ENCODE measurements at regions not wholly inside any gene's neighbourhood (a gene's known extent, or its start where the extent isn't known, plus 50 kb on each side); places are given as distances from the start of the nearest gene placed in this dataset.
"Not testable (repeated sequence)": the region's sequence is repeated elsewhere in the genome, so short reads cannot be mapped to it uniquely, and the experiment has no call there.

GRCh38 chr12:5305886-5306545, 125.9 kb upstream of the NTF3 start:
- no peak overlapping the region for H3K4me3 Mint-ChIP-seq
- H3K36me3 Mint-ChIP-seq (ENCODE audit: insufficient read depth) = no peaks in the 10 kb centered on the region
- no peaks in the 10 kb centered on the region for H3K9me3 Mint-ChIP-seq
- no peak for DNase-seq
- ATAC-seq (replicated peaks) = no peak
- no peak overlapping the region for H3K27ac Mint-ChIP-seq
- H3K4me1 Mint-ChIP-seq (ENCODE audit: low read depth in 2 of 2) = no peaks in the 10 kb centered on the region
- H3K27me3 Mint-ChIP-seq = peaks cover 13 to 16% of the 10 kb centered on the region in 2 donors

- H3K4me3 Mint-ChIP-seq = no peak overlapping the region
- ATAC-seq (replicated peaks) (no peak), DNase-seq (no peak)
- no peaks in the 10 kb centered on the region for H3K9me3 Mint-ChIP-seq
- no peaks in the 10 kb centered on the region for H3K36me3 Mint-ChIP-seq (ENCODE audit: insufficient read depth)
- H3K27ac Mint-ChIP-seq = no peak overlapping the region
- H3K4me1 Mint-ChIP-seq (ENCODE audit: low read depth in 2 of 2) = no peaks in the 10 kb centered on the region
- H3K27me3 Mint-ChIP-seq = peaks cover 5% of the 10 kb centered on the region in 2 donors
Observed at GRCh38 chr12:5307065-5307464, 124.8 kb upstream of the NTF3 start.

- Mint-ChIP-seq H3K9me3 (no peaks in the 10 kb centered on the region), H3K4me1 (ENCODE audit: low read depth in 2 of 2) (no peaks in the 10 kb centered on the region), H3K36me3 (ENCODE audit: insufficient read depth) (no peaks in the 10 kb centered on the region), H3K27ac (no peak overlapping the region), H3K4me3 (no peak overlapping the region), H3K27me3 (peaks cover 0 to 5% of the 10 kb centered on the region in 2 donors)
- ATAC-seq (replicated peaks) = no peak
- no peak for DNase-seq
Observed at GRCh38 chr12:5308216-5308615, 123.7 kb upstream of the NTF3 start.

DNA sequence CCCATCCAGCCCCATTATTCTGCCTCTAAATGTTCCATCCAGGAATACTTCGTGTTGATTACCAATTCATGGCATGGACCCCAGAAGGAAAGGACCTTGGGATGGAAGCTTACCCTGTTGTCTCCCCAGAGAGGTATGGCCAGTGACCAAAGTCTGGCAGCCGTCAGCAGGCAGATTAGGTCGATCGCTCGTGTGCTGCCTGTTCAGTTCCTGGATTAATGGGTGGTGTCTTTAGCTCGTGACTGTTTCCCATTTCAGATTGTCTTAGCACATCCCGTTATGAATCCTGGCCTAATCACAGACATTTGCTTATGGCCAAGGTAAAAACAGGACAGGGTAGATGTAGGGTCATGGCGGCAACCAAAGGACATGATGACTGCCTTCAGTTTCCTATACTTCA, 122.9 kb upstream of the NTF3 start:
- ATAC-seq (replicated peaks) = no peak
- DNase-seq = no peak
- H3K9me3 Mint-ChIP-seq = no peaks in the 10 kb centered on the region
- H3K4me3 Mint-ChIP-seq = no peak overlapping the region
- no peaks in the 10 kb centered on the region for H3K36me3 Mint-ChIP-seq (ENCODE audit: insufficient read depth)
- peaks cover 0 to 5% of the 10 kb centered on the region in 2 donors for H3K27me3 Mint-ChIP-seq
- no peak overlapping the region for H3K27ac Mint-ChIP-seq
- no peaks in the 10 kb centered on the region for H3K4me1 Mint-ChIP-seq (ENCODE audit: low read depth in 2 of 2)

DNA sequence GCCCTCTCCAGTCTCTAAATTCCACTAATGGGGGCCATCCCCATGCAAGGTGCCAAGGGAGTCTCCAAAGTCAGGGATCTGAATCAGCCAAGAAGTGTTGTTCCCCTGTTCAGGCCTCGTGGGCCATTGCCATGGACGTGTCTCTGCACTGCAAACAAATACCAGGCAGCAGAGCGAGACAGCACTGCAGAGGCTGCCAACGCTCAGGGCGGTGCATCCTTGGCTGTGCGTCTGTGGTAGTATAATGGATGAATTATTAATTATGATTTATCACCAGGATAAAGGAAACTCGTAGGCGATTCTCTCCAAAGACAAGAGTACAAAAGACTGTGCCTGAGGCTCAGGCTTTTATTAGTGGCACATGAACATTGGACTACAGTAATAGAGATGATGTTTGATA, 122.3 kb upstream of the NTF3 start:
- Mint-ChIP-seq H3K27me3 (peaks cover 0 to 1% of the 10 kb centered on the region in 2 donors), H3K4me1 (ENCODE audit: low read depth in 2 of 2) (no peaks in the 10 kb centered on the region), H3K27ac (no peak overlapping the region), H3K4me3 (no peak overlapping the region), H3K9me3 (no peaks in the 10 kb centered on the region), H3K36me3 (ENCODE audit: insufficient read depth) (no peaks in the 10 kb centered on the region)
- DNase-seq (no peak), ATAC-seq (replicated peaks) (no peak)

DNA sequence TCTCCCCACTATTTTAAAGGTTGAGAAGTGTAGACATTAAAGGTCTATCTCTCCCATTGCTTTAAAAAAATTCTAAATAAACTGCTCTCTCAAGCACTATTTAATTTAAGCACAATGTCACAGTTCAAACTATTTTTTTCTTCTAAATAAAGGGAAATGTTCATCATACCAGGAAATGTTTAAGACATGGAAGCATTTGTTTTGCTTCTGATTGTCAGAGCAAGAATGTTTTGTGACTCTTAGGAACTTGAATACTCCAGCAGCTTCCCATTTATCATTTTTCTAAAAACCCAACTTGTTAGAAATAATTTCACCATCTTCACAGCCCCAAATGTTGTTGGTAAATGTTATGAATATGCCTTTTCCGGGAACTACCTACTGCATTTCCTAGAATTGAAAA, 121.8 kb upstream of the NTF3 start:
- H3K27me3 Mint-ChIP-seq = no peaks in the 10 kb centered on the region
- ATAC-seq (replicated peaks) (no peak), DNase-seq (no peak)
- no peaks in the 10 kb centered on the region for H3K4me1 Mint-ChIP-seq (ENCODE audit: low read depth in 2 of 2)
- H3K4me3 Mint-ChIP-seq = no peak overlapping the region
- no peak overlapping the region for H3K27ac Mint-ChIP-seq
- no peaks in the 10 kb centered on the region for H3K36me3 Mint-ChIP-seq (ENCODE audit: insufficient read depth)
- H3K9me3 Mint-ChIP-seq = no peaks in the 10 kb centered on the region

GRCh38 chr12:5317556-5317955, 114.4 kb upstream of the NTF3 start:
- no peaks in the 10 kb centered on the region for H3K9me3 Mint-ChIP-seq
- H3K36me3 Mint-ChIP-seq (ENCODE audit: insufficient read depth) = peaks cover 2% of the 10 kb centered on the region
- peaks cover 6 to 12% of the 10 kb centered on the region in 2 donors for H3K27me3 Mint-ChIP-seq
- DNase-seq (no peak), ATAC-seq (replicated peaks) (no peak)
- H3K4me1 Mint-ChIP-seq (ENCODE audit: low read depth in 2 of 2) = no peaks in the 10 kb centered on the region
- no peak overlapping the region for H3K4me3 Mint-ChIP-seq
- H3K27ac Mint-ChIP-seq = no peak overlapping the region

- H3K27ac Mint-ChIP-seq = no peak overlapping the region
- H3K36me3 Mint-ChIP-seq (ENCODE audit: insufficient read depth) = peaks cover 2% of the 10 kb centered on the region
- no peaks in the 10 kb centered on the region for H3K9me3 Mint-ChIP-seq
- ATAC-seq (replicated peaks) = no peak
- no peaks in the 10 kb centered on the region for H3K4me1 Mint-ChIP-seq (ENCODE audit: low read depth in 2 of 2)
- H3K4me3 Mint-ChIP-seq = no peak overlapping the region
- H3K27me3 Mint-ChIP-seq = peaks cover 6 to 12% of the 10 kb centered on the region in 2 donors
- no peak for DNase-seq
Observed at GRCh38 chr12:5318874-5319273, 113.0 kb upstream of the NTF3 start.

DNA sequence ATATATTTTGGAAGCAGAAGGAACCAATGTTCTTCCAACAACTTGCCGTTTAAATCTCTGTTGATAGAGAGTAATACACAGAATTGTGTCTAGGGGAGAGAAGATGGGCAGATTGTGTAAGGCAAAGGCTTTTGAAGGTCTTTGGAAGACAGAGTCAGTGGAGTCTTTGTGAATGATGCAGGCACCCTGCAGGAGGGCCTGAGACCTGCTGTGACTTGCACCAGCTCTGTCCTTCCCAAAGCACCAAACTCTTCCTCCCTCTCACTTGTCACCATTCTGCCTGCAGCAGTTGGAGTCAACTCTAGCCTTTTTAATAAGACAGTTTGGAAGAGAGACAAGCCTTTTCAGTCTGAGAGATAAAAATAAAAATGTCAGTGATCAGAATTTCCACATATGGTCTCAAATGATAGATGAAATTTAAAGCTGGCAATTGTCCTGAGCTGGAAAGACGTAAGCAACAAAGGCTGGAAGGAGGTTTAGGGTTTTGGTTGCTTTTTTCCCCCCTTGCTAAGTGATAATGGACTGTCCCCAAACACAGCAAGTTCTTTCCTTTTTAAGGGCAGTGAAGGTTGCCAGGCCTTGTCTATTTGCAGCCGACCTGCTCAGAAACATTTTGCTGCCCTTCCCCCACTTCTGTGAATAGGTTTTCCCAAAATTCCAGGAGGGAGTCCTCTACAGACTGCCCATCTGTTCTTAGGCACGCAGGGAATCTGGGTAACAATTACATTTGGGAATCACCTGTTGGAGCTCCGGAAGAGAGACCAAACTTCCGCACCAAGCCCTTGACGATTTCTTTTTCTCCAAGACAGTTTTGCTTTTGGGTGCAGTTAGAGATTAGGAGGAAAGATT, 103.0 kb upstream of the NTF3 start:
- Mint-ChIP-seq H3K36me3 (ENCODE audit: insufficient read depth) (no peaks in the 10 kb centered on the region), H3K4me1 (ENCODE audit: low read depth in 2 of 2) (no peaks in the 10 kb centered on the region), H3K27me3 (peaks cover 10 to 11% of the 10 kb centered on the region in 2 donors), H3K27ac (no peak overlapping the region), H3K9me3 (peaks cover 3 to 7% of the 10 kb centered on the region in 2 donors), H3K4me3 (no peak overlapping the region)
- no peak for DNase-seq
- ATAC-seq (replicated peaks) = no peak

- H3K9me3 Mint-ChIP-seq = no peaks in the 10 kb centered on the region
Observed at GRCh38 chr12:5332551-5332950, 99.4 kb upstream of the NTF3 start.

GRCh38 chr12:5333096-5333495, 98.8 kb upstream of the NTF3 start:
- Mint-ChIP-seq H3K4me3 (no peak overlapping the region), H3K36me3 (ENCODE audit: insufficient read depth) (no peaks in the 10 kb centered on the region), H3K9me3 (no peaks in the 10 kb centered on the region), H3K27ac (no peak overlapping the region), H3K4me1 (ENCODE audit: low read depth in 2 of 2) (no peaks in the 10 kb centered on the region), H3K27me3 (peaks cover 6 to 10% of the 10 kb centered on the region in 2 donors)
- DNase-seq (no peak), ATAC-seq (replicated peaks) (no peak)

More at GRCh38 chr12:5332551-5332950, 99.4 kb upstream of the NTF3 start:
- no peak overlapping the region for H3K4me3 Mint-ChIP-seq
- H3K4me1 Mint-ChIP-seq (ENCODE audit: low read depth in 2 of 2) = no peaks in the 10 kb centered on the region
- H3K27ac Mint-ChIP-seq = no peak overlapping the region
- H3K36me3 Mint-ChIP-seq (ENCODE audit: insufficient read depth) = no peaks in the 10 kb centered on the region
- DNase-seq = no peak
- no peak for ATAC-seq (replicated peaks)
- peaks cover 6 to 10% of the 10 kb centered on the region in 2 donors for H3K27me3 Mint-ChIP-seq

GRCh38 chr12:5335069-5335468, 96.8 kb upstream of the NTF3 start:
- H3K36me3 Mint-ChIP-seq (ENCODE audit: insufficient read depth) = no peaks in the 10 kb centered on the region
- H3K9me3 Mint-ChIP-seq = peaks cover 2 to 9% of the 10 kb centered on the region in 2 donors
- H3K27me3 Mint-ChIP-seq = peaks cover 6 to 18% of the 10 kb centered on the region in 2 donors
- DNase-seq (no peak), ATAC-seq (replicated peaks) (no peak)
- H3K4me3 Mint-ChIP-seq = no peak overlapping the region
- H3K27ac Mint-ChIP-seq = no peak overlapping the region
- H3K4me1 Mint-ChIP-seq (ENCODE audit: low read depth in 2 of 2) = no peaks in the 10 kb centered on the region

- not testable (repeated sequence) for H3K4me1 Mint-ChIP-seq (ENCODE audit: low read depth in 2 of 2); H3K27ac Mint-ChIP-seq; DNase-seq; H3K4me3 Mint-ChIP-seq; H3K36me3 Mint-ChIP-seq (ENCODE audit: insufficient read depth); H3K9me3 Mint-ChIP-seq; ATAC-seq (replicated peaks)
- H3K27me3 Mint-ChIP-seq = peaks cover 0 to 23% of the 10 kb centered on the region in 2 donors
Observed at GRCh38 chr12:5341086-5341485, 90.8 kb upstream of the NTF3 start.

- ATAC-seq (replicated peaks) (no peak), DNase-seq (no peak)
- Mint-ChIP-seq H3K27ac (no peak overlapping the region), H3K4me1 (ENCODE audit: low read depth in 2 of 2) (no peaks in the 10 kb centered on the region), H3K36me3 (ENCODE audit: insufficient read depth) (no peaks in the 10 kb centered on the region), H3K9me3 (peaks cover 0 to 5% of the 10 kb centered on the region in 2 donors), H3K4me3 (no peak overlapping the region), H3K27me3 (peaks cover 0 to 34% of the 10 kb centered on the region in 2 donors)
Observed at GRCh38 chr12:5343711-5344110, 88.2 kb upstream of the NTF3 start.

Measured in effector memory CD8-positive, alpha-beta T cell (primary cell).